Fibroblast of skin of left biceps (primary cell): ENCODE measurements at regions not wholly inside any gene's neighbourhood (a gene's known extent, or its start where the extent isn't known, plus 50 kb on each side); places are given as distances from the start of the nearest gene placed in this dataset.
"Not testable (repeated sequence)": the region's sequence is repeated elsewhere in the genome, so short reads cannot be mapped to it uniquely, and the experiment has no call there.

Experiments used
- DNase-seq, 2 experiments: peaks; one replicate each; pipeline ENCODE4 v3.0.0-alpha.2; 2013; ENCODE audit warnings: low read depth in 2 of 2

- no peak for DNase-seq
These were observed 133.3 kb upstream of the MEX3C start for GRCh38 chr18:51330739-51331138.

- DNase-seq, result peak in 1 of 2 experiments; percentile 6
These were observed 139.9 kb upstream of the MEX3C start for GRCh38 chr18:51337406-51337805.

GRCh38 chr18:51339856-51340255 is 142.4 kb upstream of the MEX3C start:
- no peak for DNase-seq

GRCh38 chr18:51340332-51340731 is 142.9 kb upstream of the MEX3C start:
- no peak for DNase-seq

- DNase-seq, result no peak
These were observed 145.3 kb upstream of the MEX3C start for GRCh38 chr18:51342815-51343214.

- DNase-seq, result no peak
These were observed 148.4 kb upstream of the MEX3C start for GRCh38 chr18:51345848-51346391.

GRCh38 chr18:51346404-51346803 is 148.9 kb upstream of the MEX3C start:
- DNase-seq, result no peak

GRCh38 chr18:51350081-51350480 is 152.6 kb upstream of the MEX3C start:
- no peak for DNase-seq

- no peak for DNase-seq
These were observed 158.4 kb upstream of the MEX3C start for GRCh38 chr18:51355841-51356240.

GRCh38 chr18:51360301-51360700 is 162.8 kb upstream of the MEX3C start:
- not testable (repeated sequence) for DNase-seq

- DNase-seq, result no peak
These were observed 163.8 kb upstream of the MEX3C start for GRCh38 chr18:51361130-51361860.

- DNase-seq, result no peak
These were observed 165.9 kb upstream of the MEX3C start for GRCh38 chr18:51363384-51363783.

GRCh38 chr18:51370996-51371395 is 173.5 kb upstream of the MEX3C start:
- DNase-seq, result no peak

- no peak for DNase-seq
These were observed 174.4 kb upstream of the MEX3C start for GRCh38 chr18:51371929-51372328.

- DNase-seq, result no peak
These were observed 184.6 kb upstream of the MEX3C start for GRCh38 chr18:51382081-51382480.

- no peak for DNase-seq
These were observed 185.6 kb upstream of the MEX3C start for GRCh38 chr18:51383116-51383515.

- DNase-seq, result no peak
These were observed 186.2 kb upstream of the MEX3C start for GRCh38 chr18:51383711-51384110.

- no peak for DNase-seq
These were observed 187.8 kb upstream of the MEX3C start for GRCh38 chr18:51385270-51385669.

GRCh38 chr18:51390702-51391101 is 193.2 kb upstream of the MEX3C start:
- no peak for DNase-seq

GRCh38 chr18:51391215-51391614 is 193.7 kb upstream of the MEX3C start:
- no peak for DNase-seq

GRCh38 chr18:51391731-51392130 is 194.2 kb upstream of the MEX3C start:
- no peak for DNase-seq

GRCh38 chr18:51397347-51397962 is 200.0 kb upstream of the MEX3C start:
- no peak for DNase-seq

GRCh38 chr18:51398104-51398503 is 200.6 kb upstream of the MEX3C start:
- DNase-seq, result no peak
